Pancreas (tissue), 10 donors: ENCODE measurements at regions not wholly inside any gene's neighbourhood (a gene's known extent, or its start where the extent isn't known, plus 50 kb on each side); places are given as distances from the start of the nearest gene placed in this dataset.
A peak's percentile ranks its signal among the peaks of the same experiment; 100 is the strongest.

ENCODE experiments used
- ATAC-seq, 4 donors: fragments of 200-7000 bp; cut with Tn5 transposase; one replicate each; pipeline versions ENCODE4 v1.8.0 to v1.9.1; 2020; ENCODE audit warnings: mild to moderate bottlenecking in 4 of 4, moderate library complexity in 4 of 4
- DNase-seq, 6 donors: peaks; one replicate each; pipeline ENCODE4 v3.0.0-alpha.2; 2020
- FAIRE-seq: peaks from 2 replicates; lab custom pipeline; 2012; peaks lifted over from hg19 to GRCh38; lab: Jason Lieb, UNC
- H3K27ac ChIP-seq, 4 donors: fragments of 200-600 bp; sonication (generic); 1 replicate in 3 of 4; 2 replicates in 1 of 4; pipeline versions ENCODE4 v1.5.0 to v1.8.0; 2020
- H3K27me3 ChIP-seq, 4 donors: fragments of 200-600 bp; one replicate each; pipeline ENCODE4 v1.8.0; 2021
- H3K36me3 ChIP-seq, 3 donors: fragments of 200-600 bp; sonication (generic) in 1 of 3; one replicate each; pipeline versions ENCODE4 v1.5.0 to v1.8.0; 2020 to 2021
- H3K4me1 ChIP-seq, 3 donors: fragments of 200-600 bp; one replicate each; pipeline ENCODE4 v1.8.0; 2021
- H3K4me3 ChIP-seq, 4 donors: fragments of 200-600 bp; sonication (generic) in 2 of 4; one replicate each; pipeline versions ENCODE4 v1.5.0 to v1.8.0; 2020 to 2021
- H3K9me3 ChIP-seq, 4 donors: fragments of 200-600 bp; one replicate each; pipeline ENCODE4 v1.8.0; 2021
- WGBS, 2 donors: extraction: QIAGEN DNeasy Blood & Tissue Kit; methylation state at CpG; one replicate each; pipeline ENCODE4 v1.1.7; 2013; 5-methylcytosine and 5-hydroxymethylcytosine counted together
- intact Hi-C, 3 donors: fragments of 100-400 bp; cut with DNase I; formaldehyde crosslinking; loops; one replicate each; pipeline versions ENCODE4 v1.11.1 to v1.14.2; 2022
- TF ChIP-seq, protein P1 (sequence below), 4 donors: fragments of 200-600 bp; sonication (generic) in 3 of 4; IDR thresholded peaks; one replicate each; pipeline versions ENCODE4 v1.5.0 to v1.8.0; 2021; ENCODE audit warnings: antibody characterized with exemption in 4 of 4
- donor health status: healthy with polysubstance abuse.
- donor health status: DM: no; HTN: no; CAD: no; lungs with moderate emphysema.
- donor health status: DM: no; HTN: no; CAD: no.
- donor health status: control.
- donor health status: control.
- donor health status: Bipolar disorder and iron deficiency.
- donor health status: DM: yes; HTN: yes; CAD: no.
- donor health status: DM: no; HTN: no; CAD: no.
- donor health status: DM: no; HTN: no; CAD: no.
- donor health status: DM: yes; HTN: yes; CAD: no.

DNA sequence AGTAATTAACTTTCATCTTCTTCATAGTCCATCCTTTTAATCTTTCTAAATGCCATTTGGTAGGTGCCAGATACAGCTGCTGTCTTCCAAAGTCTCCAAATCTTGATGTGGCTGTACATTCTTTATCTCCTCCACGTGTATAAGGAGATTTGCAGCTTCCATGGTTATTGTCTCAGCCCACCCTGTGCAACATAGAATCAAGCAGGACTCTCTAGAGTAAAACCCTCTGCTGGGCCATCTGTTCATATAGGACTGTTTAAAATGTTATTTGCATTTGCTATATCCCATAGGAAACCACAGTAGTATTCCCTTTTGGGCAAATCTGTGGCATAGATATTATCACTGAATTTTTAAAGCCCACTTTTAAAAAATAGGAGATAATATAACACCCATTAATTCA is 527.2 kb upstream of the EPHA5 start:
- H3K4me3 ChIP-seq: no peak overlapping the region
- no peak overlapping the region for H3K27ac ChIP-seq
- DNase-seq: no peak
- no peak for ATAC-seq
- intact Hi-C loops: no loop called here
- 19 to 20% methylated on average over 1 of the region's 1 CpG for WGBS, 2 donors
- TF ChIP-seq, protein P1, sequence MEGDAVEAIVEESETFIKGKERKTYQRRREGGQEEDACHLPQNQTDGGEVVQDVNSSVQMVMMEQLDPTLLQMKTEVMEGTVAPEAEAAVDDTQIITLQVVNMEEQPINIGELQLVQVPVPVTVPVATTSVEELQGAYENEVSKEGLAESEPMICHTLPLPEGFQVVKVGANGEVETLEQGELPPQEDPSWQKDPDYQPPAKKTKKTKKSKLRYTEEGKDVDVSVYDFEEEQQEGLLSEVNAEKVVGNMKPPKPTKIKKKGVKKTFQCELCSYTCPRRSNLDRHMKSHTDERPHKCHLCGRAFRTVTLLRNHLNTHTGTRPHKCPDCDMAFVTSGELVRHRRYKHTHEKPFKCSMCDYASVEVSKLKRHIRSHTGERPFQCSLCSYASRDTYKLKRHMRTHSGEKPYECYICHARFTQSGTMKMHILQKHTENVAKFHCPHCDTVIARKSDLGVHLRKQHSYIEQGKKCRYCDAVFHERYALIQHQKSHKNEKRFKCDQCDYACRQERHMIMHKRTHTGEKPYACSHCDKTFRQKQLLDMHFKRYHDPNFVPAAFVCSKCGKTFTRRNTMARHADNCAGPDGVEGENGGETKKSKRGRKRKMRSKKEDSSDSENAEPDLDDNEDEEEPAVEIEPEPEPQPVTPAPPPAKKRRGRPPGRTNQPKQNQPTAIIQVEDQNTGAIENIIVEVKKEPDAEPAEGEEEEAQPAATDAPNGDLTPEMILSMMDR (IDR thresholded peaks at IDR 0.05): no peak
- H3K36me3 ChIP-seq: no peaks in the 10 kb centered on the region
- no peaks in the 10 kb centered on the region for H3K27me3 ChIP-seq
- FAIRE-seq: no peak
- no peaks in the 10 kb centered on the region for H3K4me1 ChIP-seq
- no peaks in the 10 kb centered on the region for H3K9me3 ChIP-seq

DNA sequence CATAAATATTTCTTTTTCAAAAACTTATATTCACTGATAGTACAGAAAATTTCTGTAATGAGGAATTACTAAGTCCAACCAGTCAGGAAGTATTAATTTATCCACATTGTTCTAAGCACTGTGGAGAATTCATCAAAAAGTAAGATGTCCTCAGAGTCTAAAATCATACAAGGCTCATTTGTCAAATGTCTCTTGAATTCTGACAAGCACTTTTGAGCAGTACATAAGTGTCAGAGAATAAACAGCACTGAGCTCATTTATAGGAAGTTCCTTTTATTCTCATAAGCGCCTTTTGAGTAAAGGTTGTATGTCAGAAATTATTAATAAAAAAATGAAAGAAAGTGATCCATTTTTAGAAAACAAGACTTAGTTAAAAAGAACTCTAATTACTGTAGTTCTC is 523.2 kb upstream of the EPHA5 start:
- ATAC-seq (no peak), FAIRE-seq (no peak), DNase-seq (no peak)
- Histone ChIP-seq H3K36me3 (no peaks in the 10 kb centered on the region), H3K27me3 (no peaks in the 10 kb centered on the region), H3K9me3 (no peaks in the 10 kb centered on the region), H3K27ac (no peak overlapping the region), H3K4me3 (no peak overlapping the region), H3K4me1 (no peaks in the 10 kb centered on the region)
- TF ChIP-seq, protein P1 (IDR thresholded peaks at IDR 0.05): no peak
- intact Hi-C loops: no loop called here
- 78 to 98% methylated on average over 1 of the region's 1 CpG for WGBS, 2 donors

GRCh38 chr4:66187175-66187720 is 517.0 kb upstream of the EPHA5 start:
- DNase-seq (peak in 3 of 6 donors; percentile 2 to 33 (median 15)), ATAC-seq (no peak), FAIRE-seq (no peak)
- intact Hi-C loops: no loop called here
- no peaks in the 10 kb centered on the region for H3K36me3 ChIP-seq
- TF ChIP-seq, protein P1 (IDR thresholded peaks at IDR 0.05): no peak
- no peak overlapping the region for H3K27ac ChIP-seq
- no peak overlapping the region for H3K4me3 ChIP-seq
- no peaks in the 10 kb centered on the region for H3K4me1 ChIP-seq
- no peaks in the 10 kb centered on the region for H3K9me3 ChIP-seq
- 47 to 52% methylated on average over 3 of the region's 3 CpGs for WGBS, 2 donors
- H3K27me3 ChIP-seq: no peaks in the 10 kb centered on the region

DNA sequence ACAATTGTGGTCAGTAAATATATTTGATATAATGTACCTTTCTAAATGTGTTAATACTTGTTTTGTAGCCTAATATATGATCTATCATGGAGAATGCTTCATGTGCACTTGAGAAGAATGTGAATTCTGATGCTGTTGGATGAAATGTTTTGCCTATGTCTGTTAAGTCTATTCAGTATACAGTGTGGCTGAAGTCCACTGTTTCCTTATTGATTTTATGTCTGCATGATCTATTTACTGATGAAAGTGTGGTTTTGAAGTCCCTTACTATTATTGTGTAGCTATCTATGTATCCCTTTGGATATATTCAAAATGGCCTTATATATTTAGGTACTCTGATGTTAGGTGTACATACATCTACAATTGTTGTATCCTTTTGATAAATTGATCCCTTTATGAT is 515.8 kb upstream of the EPHA5 start:
- intact Hi-C loops: no loop called here

DNA sequence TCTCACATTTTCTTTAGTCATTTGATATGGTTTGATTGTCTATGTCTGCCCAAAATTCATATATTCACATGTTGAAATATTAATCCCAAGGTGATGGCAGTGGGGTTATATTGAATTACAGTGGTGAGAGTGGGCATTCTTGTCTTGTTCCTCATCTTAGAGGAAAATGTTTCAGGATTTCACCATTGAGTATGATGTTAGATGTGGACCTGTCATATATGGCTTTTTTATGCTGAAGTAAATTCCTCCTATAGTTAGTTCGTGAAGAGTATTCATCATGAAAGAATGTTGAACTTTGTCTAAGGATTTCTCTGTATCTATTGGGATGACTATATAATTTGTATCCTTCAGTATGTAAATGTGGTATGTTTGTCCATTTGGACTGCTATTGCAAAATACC is 512.3 kb upstream of the EPHA5 start:
- H3K4me1 ChIP-seq: no peaks in the 10 kb centered on the region
- no peak for ATAC-seq
- no peak for DNase-seq
- WGBS, 2 donors: 65 to 81% methylated on average over 1 of the region's 1 CpG
- TF ChIP-seq, protein P1 (IDR thresholded peaks at IDR 0.05): no peak
- H3K4me3 ChIP-seq: no peak overlapping the region
- intact Hi-C loops: no loop called here
- H3K9me3 ChIP-seq: no peaks in the 10 kb centered on the region
- FAIRE-seq: no peak
- H3K27me3 ChIP-seq: no peaks in the 10 kb centered on the region
- no peaks in the 10 kb centered on the region for H3K36me3 ChIP-seq
- H3K27ac ChIP-seq: no peak overlapping the region

More for the DNA sequence above, 515.8 kb upstream of the EPHA5 start:
- no peak for DNase-seq
- no peak for ATAC-seq
- FAIRE-seq: no peak
- Histone ChIP-seq H3K36me3 (no peaks in the 10 kb centered on the region), H3K4me3 (no peak overlapping the region), H3K27me3 (no peaks in the 10 kb centered on the region), H3K9me3 (no peaks in the 10 kb centered on the region), H3K4me1 (no peaks in the 10 kb centered on the region), H3K27ac (no peak overlapping the region)
- TF ChIP-seq, protein P1 (IDR thresholded peaks at IDR 0.05): no peak
